ENCODE measurements at regions not wholly inside any gene's neighbourhood (a gene's known extent, or its start where the extent isn't known, plus 50 kb on each side); places are given as distances from the start of the nearest gene placed in this dataset.
"Not testable (repeated sequence)": the region's sequence is repeated elsewhere in the genome, so short reads cannot be mapped to it uniquely, and the experiment has no call there.

DNA sequence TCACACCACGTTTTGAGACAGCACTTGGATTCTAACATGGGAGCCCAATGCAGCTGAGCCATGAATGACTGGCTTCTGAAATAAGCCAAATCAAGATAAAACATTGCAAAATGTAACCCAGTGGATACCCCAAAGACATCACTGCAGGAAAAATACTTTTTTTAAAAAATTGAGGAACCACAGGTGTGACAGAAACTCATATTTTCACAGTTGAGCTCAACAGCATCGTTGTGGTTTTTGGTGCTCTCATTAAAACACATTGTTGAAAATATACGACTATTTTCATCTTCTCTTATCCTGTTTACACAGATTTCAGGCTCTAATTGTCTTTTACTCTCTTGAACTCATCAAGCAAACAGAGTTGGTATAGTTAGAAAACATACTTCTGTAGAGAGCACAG is 429.3 kb upstream of the VRK2 start:
- DNase-seq = no peak

DNA sequence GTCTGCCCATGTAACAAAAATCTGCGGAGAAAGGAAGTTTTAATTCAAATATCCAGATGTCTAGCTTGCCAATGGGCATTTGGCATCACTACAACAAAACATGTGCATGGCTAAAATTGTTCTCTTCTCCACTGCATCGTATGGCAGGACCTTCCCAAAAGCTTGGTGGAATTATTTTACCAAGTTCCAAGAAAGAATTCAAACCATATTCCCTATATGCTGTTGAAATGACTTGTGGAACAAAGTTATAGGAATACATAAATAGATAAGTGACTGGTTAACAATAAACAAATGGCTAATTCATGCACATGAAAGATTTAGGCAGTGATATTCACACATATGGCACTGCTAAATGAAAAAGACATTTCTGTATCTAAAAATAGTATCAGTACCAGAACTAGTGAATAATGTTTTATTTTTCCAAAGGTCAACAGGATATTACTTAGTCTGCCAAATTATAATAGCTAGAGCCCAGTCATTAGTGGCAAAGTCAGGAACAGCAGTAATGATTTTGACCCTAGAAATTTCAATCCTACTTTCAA is 425.4 kb upstream of the VRK2 start:
- no peak for DNase-seq

DNA sequence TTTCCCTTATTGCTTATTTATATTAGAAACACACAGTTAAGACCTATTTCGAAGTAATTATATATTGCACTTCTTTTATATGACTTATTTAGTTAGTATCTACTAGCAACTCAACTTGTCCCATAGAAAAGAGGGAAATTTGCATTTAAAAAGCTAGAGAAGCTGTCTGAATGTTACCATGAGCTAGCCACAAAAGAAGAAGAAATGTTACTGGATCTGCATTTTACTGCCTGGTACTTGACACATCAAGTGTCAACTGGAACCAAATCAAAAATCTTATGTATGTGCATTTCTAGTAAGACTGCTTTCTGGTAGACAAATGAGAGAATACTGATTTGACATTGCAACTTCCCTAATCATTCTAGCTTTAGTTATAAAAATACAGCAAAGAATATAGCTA is 424.6 kb upstream of the VRK2 start:
- no peak for DNase-seq

DNA sequence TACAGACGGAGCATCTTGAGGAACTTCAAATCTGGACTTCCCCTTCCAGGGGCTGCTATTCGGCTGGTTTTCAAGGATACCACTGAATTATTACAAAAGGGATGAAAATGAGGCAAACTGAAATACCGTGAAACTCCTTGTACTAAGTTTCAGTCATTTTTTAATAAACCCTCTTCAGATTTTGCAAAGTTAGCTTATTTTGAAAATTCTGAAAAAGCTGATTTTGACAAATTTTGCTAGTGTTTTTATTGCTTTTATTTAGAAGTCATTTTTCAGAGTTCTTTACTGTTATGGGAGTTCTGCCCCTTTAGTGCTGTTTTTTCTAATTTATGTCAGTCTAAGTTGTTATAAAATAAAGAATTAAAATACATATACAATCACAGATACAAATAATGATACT is 390.4 kb upstream of the VRK2 start:
- no peak for DNase-seq

DNA sequence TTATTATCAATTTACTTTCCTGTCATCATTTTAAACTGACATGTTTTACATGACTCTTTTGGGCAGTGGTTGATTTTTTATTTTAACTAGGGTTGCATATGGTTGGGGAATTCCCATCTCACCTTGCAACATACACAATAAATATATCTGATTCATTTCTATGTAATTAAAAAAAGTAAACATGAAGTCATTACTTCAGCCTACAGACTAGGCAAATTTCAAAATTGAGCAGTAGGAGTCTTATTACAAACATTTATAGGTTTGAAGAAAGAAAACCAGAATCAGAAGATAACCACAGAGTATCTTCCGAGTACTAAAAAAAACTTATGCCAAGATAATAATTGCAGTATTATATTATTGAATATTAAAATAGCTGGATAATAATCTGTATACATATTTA is 377.0 kb upstream of the VRK2 start:
- no peak for DNase-seq

DNA sequence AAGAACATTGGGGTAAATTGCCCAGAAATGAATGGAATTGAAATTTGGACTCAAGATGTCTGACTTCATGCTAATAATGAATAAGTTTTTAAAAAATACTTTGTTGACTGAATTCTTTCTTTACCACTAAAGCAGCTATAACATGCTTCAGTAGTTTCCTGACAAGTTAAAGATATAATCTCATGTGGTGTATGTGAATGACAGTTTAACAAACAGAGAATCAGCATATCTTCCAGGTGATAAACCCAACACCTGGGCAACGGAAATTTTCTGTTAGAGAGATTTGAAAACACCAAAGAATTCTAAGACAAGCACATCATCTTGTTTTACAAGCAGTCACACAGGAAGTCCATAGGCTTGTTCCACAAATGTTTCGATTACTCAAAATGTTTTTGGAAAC is 372.6 kb upstream of the VRK2 start:
- no peak for DNase-seq

DNA sequence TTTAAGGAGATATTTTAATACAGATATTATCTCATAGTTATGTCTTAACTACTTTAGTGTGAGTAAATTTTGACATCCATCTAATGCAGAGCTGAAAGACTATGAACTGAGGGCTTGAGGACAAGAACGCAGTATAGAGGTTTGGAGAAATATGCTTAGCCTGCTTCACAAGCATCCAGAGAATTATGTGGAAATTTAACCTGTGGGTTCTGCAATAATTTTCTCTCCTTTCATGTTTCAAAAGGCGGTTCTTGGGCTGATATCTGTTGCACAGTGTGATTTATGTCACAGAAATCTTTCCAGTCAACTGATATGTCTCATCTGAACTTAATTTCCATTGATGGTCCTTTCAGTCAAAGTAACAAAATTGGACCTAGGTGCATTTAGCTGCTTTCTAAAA is 371.9 kb upstream of the VRK2 start:
- DNase-seq = no peak

DNA sequence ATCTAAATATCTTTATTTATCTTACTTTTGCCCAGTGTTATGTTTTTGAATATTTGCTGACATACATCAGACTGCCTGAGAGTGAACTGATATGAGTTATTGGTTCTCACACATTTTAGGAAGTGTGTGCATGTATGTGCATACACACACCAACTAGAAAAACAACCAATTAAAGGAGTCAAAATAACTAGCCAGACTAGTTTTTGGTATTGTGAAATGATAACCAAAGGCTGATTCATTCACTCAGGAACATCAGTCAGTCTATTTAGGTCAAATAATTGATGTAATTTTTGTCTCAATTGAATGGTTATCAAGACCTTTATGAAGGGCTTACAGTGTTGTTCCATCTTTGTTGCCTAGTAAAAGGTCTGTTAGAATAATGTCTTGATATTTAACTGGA is 369.3 kb upstream of the VRK2 start:
- DNase-seq = no peak

DNA sequence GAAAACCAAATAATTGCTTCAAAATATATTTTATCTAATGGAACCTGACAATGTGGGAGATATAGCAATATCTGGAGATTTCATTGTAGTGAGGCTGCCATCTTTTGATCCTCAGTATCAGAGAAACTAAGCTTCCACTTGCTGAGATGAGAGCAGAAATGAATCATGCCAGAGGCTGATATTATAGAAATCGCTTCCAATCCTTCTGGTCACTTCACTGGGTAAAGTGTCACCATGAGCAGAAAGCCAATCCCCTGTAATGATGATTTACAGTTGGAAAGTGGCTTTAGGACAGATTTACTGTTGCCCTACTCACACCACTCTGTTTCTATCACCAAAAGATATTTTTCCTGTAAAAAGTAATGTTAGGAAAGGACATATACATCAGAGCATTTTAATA is 365.0 kb upstream of the VRK2 start:
- no peak for DNase-seq

DNA sequence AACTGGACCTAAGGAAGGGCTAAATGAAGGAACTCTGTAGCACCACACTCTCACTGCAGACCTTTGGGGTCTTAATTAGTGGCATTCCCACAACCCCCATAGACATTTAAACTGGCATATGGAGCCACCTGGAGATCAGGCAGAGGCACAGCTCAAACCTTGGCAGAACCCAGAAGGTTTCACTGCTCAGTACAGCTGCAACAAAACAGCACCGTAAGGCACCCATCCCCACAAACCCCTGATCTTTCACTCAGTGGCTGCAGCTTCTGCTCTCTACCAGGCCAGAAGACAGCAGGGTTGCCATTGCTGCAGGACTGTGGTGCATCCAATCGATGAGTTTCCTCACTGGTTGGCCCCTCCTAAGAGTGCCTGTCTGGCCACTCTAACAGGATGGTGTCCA is 361.6 kb upstream of the VRK2 start:
- no peak for DNase-seq

DNA sequence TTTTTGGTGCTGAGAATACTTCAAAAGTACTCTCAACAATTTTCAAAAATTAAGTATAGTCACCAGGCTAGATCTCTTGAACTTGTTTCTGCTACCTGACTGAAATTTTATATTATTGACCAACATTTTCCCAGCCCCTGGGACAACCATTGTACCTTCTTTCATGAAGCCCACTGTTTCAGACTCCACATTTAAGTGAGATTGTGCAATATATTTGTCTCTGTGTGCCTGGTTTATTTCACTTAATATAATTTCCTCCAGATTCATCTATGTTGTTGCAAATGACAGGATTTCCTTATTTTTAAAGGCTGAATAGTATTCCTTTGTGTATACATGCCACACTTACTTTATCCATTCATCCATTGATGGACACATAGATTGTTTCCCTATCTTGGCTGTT is 354.2 kb upstream of the VRK2 start:
- DNase-seq = no peak

DNA sequence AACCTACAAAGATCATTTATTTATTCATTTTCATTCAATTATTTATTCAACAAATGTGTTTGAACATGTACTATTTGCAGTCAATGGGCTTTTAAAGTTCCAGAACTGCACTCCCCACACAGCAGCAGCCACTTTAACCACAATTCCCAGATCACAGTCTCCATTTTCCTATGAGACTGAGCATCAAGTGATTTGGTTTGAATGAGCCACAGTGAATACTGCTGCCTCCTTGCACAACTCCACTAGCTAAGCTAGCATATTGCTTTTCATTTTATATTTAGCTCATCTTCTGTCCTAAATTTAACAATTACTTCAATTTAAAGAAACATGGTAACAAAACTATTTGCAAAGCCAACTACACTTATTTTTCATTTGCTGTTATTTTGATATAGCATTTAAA is 353.4 kb upstream of the VRK2 start:
- no peak for DNase-seq

DNA sequence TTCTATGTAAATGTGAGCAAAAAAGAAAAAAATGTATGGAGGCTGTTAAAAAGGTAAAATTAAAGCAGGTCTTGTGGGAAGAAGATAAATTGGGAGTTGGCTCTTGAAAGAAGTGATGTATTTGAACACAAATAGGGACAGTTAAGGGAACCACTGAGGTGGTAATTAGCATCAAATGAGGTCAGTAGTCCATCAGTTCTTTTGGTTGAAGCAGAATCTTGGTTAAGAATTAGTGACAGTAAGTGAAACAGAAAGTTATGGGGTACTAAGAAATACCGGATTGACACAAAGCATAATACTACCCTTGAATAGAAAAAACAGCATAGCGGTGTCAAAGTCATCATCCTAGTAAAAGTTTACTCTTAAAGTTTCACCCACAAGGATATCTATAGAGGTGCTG is 352.6 kb upstream of the VRK2 start:
- DNase-seq = no peak

DNA sequence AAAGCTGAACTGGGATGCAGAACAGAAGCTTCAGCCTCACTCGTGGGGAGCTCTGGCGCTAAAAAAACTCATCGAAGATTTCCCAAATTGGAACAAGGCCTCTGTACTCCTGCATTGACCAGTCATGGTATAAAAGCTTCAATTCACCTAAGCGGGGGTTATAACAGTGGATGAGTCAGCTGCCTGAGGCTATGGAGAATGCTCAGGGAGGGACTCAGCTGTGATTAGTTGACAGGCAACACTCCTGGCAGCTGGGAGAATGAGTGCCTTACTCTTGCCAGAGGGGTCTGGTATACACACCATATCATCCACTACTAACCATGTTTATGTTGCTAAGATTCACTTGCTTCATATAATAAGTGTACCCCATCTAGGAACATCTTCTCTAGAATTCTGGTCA is 350.6 kb upstream of the VRK2 start:
- DNase-seq = no peak

DNA sequence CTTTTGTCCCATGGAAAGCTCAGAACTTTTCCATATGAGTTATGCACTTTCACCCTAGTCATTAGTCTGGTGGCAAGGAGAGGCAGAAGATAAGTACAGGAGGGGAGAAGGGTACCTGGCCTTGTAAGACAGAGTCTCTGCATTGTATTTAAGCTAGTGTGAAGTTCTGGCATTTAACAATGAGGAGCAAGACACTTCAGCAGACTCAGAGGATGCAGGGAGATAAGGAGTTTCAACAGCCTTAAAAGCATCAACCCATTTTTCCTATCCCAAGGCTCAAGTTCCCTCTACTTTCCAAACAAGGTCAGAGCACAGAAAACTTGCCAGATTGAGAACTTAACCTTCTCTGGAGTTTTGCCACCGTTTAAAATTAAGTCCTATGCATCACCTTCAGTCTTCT is 348.2 kb upstream of the VRK2 start:
- no peak for DNase-seq

DNA sequence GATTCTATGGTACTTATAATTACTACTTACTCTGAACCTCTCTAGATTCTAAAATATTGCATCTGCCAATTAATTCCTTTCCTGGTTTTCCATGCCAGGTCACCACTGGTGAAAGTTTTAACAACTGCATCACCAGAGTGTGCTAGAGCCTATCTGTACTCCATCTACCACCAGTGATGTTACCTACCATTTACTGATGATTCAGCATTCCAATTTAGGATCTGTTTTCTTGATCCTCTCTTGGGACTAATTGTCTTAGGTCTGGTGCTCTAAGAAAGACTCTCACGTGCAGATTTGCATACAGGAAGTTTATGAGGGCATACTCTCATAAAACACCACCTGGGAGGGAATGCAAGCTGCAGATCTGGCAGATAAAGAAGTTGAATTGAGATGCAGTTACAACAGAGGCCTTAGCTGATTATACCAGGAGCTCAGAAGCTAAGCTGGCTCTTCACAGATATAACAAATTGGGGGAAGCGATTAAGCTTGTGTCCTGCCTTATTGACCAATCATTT is 347.6 kb upstream of the VRK2 start:
- no peak for DNase-seq

DNA sequence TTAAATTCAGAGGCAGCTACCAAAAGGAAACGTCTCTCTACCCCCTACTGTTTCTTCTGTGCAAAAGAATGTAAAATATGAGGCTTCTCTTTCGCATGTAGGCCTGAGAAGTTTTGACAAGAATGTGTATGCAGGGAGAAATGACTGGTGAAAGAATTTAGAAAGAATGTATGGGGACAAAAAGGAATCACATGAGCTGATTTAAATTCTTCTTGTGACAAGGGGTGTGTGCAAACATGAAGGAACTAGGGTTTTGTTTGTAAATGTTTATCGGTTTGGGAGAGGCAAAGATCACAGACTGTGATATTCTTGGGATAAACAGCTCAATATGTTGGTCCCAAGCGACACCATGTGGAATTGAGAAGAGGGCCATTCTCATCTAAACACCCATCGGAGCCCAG is 345.2 kb upstream of the VRK2 start:
- no peak for DNase-seq

DNA sequence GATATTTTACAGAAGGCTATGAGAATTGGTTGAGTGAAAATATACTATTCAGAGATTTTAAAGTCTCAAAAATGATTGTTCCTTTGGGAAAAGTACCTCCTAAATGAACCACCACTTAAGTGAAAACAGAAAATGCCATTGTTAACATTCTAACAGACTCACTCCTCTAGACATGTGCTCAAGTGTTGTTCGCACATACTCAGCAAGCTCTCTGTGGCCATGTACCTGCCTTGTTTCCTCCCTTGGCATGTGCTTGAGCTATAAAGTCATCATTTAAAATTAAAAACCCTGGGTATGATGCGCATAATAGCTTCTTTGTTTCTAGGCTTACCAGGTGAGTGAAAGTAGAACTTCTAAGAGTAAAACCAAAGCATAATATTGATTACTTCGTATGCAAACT is 343.2 kb upstream of the VRK2 start:
- DNase-seq = no peak

DNA sequence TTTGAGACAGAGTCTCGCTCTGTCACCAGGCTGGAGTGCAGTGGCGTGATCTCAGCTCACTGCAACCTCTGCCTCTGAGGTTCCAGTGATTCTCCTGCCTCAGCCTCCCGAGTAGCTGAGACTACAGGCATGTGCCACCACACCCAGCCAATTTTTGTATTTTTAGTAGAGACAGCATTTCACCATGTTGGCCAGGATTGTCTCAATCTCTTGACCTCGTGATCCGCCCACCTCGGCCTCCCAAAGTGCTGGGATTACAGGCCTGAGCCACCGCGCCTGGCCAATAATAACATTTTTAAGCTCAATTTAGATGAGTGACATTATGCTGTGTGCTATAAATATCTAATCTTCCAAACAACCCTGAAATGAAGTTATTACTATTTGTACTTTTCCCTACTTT is 338.8 kb upstream of the VRK2 start:
- DNase-seq = not testable (repeated sequence)

DNA sequence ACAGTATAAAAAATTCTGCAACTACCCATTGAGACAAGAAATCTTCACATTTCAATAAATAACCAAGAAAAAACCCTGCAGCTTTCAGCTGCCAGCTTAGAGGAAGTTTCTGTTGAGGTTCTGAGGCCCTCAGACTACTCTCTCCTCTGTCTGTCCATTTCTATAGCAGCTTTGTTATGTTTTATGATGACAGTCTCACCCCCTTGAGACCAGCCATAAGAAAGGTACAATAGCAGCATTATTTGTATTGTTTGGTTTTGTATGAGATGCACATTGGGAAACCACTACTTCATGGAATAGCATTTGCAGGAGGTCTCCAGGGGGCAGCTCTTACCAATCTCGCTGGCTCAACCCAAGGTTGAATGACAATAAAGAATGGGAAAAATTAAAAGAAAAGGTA is 334.6 kb upstream of the VRK2 start:
- no peak for DNase-seq

DNA sequence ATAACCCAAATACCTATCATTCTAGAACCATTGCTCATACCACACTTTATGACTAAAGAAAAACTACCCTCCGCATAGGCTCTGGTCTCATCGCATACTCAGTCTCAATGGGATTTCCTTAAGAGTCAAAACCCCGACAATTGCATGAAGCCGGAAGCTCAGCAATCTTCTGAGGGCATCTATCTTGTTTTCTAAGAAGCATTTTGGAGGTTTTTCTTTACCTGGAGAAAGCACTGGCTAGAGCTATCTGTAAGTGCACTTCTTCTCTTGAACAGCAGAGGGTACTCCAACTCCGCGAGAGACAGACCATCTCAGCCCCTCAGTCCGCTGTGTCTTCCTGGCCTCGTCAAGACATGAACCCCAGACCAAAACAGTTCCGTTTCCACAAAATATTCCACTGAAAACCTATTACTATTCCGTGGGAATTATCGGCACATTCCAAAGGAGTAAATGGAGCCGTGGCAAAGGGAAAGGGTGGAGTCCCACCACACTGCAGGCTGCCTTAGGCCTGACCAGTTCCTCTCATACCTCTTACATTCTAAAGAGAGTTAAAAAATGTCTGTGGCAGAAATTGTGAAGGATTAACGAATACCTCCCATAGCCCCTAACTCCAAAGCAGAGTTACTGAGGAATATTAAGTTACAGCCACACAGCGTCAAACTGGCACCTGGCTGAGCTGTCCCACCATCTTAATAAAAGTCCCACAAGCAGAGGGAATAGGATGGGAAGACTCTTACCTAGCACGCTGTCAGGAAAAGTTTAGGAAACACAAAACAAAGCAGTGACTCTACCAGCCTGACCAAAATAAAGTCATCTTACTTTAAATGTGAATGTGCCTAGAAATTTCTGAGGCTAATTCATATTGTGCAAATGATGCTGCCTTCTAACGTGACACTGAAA is 325.6 kb upstream of the VRK2 start:
- peak; percentile 1 to 11 for DNase-seq

DNA sequence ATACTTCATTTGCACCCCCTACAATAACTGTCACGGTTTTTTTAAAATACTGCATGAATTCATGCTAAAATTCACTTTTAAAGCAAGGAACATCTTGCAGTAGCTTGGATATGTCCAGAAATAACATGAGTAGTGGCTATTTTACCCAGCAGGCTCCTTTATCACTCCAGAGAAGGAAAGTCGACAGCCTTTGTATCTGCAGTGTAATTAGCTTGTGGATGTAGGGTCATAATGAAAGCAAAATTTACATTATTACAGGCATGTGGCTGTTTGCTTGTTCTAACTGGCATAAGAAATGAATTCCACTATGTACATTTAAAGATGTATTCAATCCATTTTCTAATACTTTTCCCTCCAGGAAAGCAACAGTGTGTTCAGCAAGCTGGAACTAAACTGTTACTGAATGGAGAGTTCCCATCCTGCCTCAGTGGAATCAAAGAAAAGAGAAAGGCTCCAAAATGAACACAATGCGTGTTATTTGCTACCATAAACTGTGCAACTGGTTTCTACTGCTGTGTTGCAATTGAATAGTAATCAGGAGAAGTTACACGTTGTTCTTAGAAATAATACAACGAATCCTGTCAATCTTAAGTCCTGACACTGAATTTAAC is 321.2 kb upstream of the VRK2 start:
- DNase-seq = no peak

DNA sequence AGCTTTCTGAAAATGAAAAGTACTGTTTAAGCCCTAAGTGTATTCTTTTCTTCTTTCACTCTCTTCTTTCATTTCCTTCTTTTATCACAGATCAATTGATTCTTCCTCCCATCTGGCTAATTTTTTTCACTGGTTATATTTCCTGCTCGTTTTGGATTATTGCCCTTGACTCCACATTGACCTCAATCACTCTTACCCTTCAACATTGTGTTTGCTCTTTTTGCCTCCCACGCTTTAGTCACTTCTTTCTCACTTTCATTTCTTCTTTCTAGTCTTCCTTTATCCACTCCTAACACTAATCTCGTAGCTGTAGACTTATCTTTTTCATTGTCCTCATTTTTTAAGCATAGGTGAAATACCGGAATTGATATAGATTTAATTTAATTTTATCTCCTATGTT is 320.3 kb upstream of the VRK2 start:
- DNase-seq = no peak

DNA sequence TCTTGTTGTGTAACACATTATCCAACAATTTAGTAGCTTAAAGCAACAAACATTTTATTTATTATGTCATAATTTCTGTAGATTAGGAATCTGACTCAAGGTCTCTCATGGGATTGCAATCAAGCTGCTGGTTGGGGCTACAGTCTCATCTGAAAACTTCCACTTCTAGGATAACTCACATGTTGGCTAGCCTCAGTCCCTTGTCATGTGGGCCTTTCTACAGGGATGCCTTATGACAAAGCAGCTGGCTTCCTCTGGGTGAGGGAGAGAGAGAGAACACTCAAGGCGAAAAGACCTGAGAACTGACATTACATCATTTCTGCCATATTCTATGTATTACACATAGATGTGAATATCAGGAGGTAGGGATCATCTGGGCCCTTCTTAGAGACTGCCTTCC is 317.9 kb upstream of the VRK2 start:
- DNase-seq = no peak
